ENCODE measurements at regions not wholly inside any gene's neighbourhood (a gene's known extent, or its start where the extent isn't known, plus 50 kb on each side); places are given as distances from the start of the nearest gene placed in this dataset.

DNA sequence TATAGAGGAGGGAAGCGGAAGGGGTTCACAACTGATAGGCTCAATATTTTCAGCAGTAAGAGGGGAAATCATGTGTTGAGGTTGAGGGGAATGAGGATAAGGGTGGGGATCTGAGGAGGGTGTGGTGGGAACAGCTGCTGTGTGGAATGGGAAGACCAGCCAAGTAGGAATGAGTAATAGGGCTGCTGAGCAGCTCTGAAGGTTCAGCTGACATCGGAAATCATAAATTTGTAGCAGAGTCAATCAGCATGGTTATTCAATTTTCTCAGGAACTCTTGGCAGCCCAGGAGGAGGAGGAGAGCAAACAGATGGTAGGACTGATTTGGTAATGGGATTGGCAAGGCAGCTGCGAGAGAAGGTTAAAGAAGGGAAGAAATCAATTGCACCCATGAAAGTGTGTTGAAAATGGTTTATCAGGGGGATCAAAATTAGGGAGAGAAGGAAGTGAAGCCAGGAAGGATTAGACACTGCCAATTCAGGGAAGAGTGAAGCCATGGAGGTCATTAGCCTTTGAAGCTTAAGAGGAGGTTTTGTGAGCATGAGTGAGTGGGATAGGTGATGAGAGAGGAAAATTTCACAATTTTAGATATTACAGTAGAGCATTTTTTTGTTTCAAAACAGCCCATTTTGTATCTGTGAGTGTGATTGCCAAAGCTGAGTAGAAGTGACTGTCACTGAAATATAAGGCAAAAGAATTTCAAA is 82.6 kb downstream of the PCDH7 start (continued):
- TF ChIP-seq, protein P1, sequence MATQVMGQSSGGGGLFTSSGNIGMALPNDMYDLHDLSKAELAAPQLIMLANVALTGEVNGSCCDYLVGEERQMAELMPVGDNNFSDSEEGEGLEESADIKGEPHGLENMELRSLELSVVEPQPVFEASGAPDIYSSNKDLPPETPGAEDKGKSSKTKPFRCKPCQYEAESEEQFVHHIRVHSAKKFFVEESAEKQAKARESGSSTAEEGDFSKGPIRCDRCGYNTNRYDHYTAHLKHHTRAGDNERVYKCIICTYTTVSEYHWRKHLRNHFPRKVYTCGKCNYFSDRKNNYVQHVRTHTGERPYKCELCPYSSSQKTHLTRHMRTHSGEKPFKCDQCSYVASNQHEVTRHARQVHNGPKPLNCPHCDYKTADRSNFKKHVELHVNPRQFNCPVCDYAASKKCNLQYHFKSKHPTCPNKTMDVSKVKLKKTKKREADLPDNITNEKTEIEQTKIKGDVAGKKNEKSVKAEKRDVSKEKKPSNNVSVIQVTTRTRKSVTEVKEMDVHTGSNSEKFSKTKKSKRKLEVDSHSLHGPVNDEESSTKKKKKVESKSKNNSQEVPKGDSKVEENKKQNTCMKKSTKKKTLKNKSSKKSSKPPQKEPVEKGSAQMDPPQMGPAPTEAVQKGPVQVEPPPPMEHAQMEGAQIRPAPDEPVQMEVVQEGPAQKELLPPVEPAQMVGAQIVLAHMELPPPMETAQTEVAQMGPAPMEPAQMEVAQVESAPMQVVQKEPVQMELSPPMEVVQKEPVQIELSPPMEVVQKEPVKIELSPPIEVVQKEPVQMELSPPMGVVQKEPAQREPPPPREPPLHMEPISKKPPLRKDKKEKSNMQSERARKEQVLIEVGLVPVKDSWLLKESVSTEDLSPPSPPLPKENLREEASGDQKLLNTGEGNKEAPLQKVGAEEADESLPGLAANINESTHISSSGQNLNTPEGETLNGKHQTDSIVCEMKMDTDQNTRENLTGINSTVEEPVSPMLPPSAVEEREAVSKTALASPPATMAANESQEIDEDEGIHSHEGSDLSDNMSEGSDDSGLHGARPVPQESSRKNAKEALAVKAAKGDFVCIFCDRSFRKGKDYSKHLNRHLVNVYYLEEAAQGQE (IDR thresholded peaks at IDR 0.05; ENCODE audit: low read depth) = no peak

DNA sequence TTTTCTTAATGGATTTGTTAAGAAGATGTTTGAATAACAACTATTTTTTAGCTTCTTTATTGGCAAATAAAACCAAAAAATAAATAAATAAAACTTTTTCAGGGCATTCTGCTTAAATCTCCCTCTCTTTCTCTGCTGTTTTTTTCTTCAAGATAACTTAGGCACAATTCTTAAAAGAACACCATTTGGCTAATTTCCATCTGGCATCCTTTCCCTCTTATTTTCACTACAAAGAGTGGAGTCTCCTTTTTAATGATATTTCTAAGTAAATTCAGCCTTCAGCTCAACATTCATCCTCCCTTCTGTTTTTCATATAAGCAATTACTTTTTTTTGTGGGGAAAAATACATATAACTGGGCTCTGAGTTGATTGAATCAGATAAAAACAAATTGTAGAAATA is 88.1 kb downstream of the PCDH7 start:
- DNase-seq (ENCODE audit: low read depth, low spot score) (no peak), ATAC-seq (no peak)
- Histone ChIP-seq H3K4me2 (ENCODE audit: low read length) (peak overlapping the region; percentile 42), H4K20me1 (ENCODE audit: insufficient read depth) (no peaks in the 10 kb centered on the region), H3K9me3 (ENCODE audit: control insufficient read depth in 1 of 2, insufficient read depth in 1 of 2, low read depth in 1 of 2, low read length in 2 of 2) (no peaks in the 10 kb centered on the region), H3K9me2 (ENCODE audit: insufficient read depth) (no peaks in the 10 kb centered on the region), H3K4me1 (ENCODE audit: control insufficient read depth in 1 of 2, insufficient read depth in 2 of 2, low read length in 2 of 2) (peaks cover 66 to 76% of the 10 kb centered on the region in 2 experiments), H3K36me3 (ENCODE audit: control insufficient read depth in 1 of 2, insufficient read depth in 2 of 2, low read length in 2 of 2) (peaks cover 0 to 14% of the 10 kb centered on the region in 2 experiments; a peak in 2 of 4 replicates), H3K9ac (ENCODE audit: low read length) (peak overlapping the region; percentile 44), H3K27me3 (ENCODE audit: insufficient read depth, low read length) (no peaks in the 10 kb centered on the region), H3K4me3 (replicated peaks in 1 of 2; ENCODE audit: low read depth in 1 of 2, low read length in 2 of 2) (no peak overlapping the region), H3K79me2 (ENCODE audit: insufficient read depth, low read length) (peaks cover 4% of the 10 kb centered on the region), H2AFZ (ENCODE audit: low read depth, low read length, poor library complexity, severe bottlenecking) (no peak overlapping the region), H3K27ac (ENCODE audit: low read depth, low read length) (peak overlapping the region; percentile 100)
- no peak for TF ChIP-seq POLR2A (IDR thresholded peaks at IDR 0.05; ENCODE audit: borderline replicate concordance, extremely low read depth, insufficient read depth, insufficient read length)
- no peak for TF ChIP-seq EZH2 (IDR thresholded peaks at IDR 0.05)
- no peak for TF ChIP-seq POLR2AphosphoS5 (IDR thresholded peaks at IDR 0.05; ENCODE audit: low read depth, low read length)
- TF ChIP-seq CBX3 (IDR thresholded peaks at IDR 0.05; ENCODE audit: low read depth) = no peak
- no peak for TF ChIP-seq SRF (IDR thresholded peaks at IDR 0.05; ENCODE audit: low read depth)
- TF ChIP-seq, protein P2, sequence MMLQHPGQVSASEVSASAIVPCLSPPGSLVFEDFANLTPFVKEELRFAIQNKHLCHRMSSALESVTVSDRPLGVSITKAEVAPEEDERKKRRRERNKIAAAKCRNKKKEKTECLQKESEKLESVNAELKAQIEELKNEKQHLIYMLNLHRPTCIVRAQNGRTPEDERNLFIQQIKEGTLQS (IDR thresholded peaks at IDR 0.05) = no peak
- TF ChIP-seq ZNF274 (IDR thresholded peaks at IDR 0.05; ENCODE audit: low read depth, low read length) = no peak
- TF ChIP-seq ZFX (IDR thresholded peaks at IDR 0.05) = no peak
- TF ChIP-seq, protein P3, sequence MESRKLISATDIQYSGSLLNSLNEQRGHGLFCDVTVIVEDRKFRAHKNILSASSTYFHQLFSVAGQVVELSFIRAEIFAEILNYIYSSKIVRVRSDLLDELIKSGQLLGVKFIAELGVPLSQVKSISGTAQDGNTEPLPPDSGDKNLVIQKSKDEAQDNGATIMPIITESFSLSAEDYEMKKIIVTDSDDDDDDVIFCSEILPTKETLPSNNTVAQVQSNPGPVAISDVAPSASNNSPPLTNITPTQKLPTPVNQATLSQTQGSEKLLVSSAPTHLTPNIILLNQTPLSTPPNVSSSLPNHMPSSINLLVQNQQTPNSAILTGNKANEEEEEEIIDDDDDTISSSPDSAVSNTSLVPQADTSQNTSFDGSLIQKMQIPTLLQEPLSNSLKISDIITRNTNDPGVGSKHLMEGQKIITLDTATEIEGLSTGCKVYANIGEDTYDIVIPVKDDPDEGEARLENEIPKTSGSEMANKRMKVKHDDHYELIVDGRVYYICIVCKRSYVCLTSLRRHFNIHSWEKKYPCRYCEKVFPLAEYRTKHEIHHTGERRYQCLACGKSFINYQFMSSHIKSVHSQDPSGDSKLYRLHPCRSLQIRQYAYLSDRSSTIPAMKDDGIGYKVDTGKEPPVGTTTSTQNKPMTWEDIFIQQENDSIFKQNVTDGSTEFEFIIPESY (IDR thresholded peaks at IDR 0.05; ENCODE audit: extremely low read depth, insufficient replicate concordance, low read length) = no peak
- TF ChIP-seq, protein P1 (IDR thresholded peaks at IDR 0.05; ENCODE audit: low read depth) = no peak
- TF ChIP-seq SP1 (IDR thresholded peaks at IDR 0.05; ENCODE audit: low read depth) = no peak
- no peak for TF ChIP-seq TCF7L2 (IDR thresholded peaks at IDR 0.05; ENCODE audit: borderline replicate concordance, extremely low read depth, insufficient read depth, insufficient read length)
- CTCF ChIA-PET = no interaction called here
- POLR2A ChIA-PET = interaction anchor here (0.9 to 1.6 kb wide), 3 partner anchors 18 to 53 kb away, joined by 3 to 8 read pairs (median 4); no protein-coding TSS in a partner anchor
- intact Hi-C loops (cut with micrococcal nuclease) = no loop called here
- RAD21 ChIA-PET (ENCODE audit: low non-redundant PET in 1 of 2, low total read pairs in 2 of 2, uncharacterized antibody in 2 of 2, unreplicated experiment in 2 of 2) = no interaction called here
- BruUV-seq (replicated peaks) = no TSS peak

All from HCT116 (cell line).